Mesothelial cell of epicardium (in vitro differentiated cells): ENCODE measurements at regions not wholly inside any gene's neighbourhood (a gene's known extent, or its start where the extent isn't known, plus 50 kb on each side); places are given as distances from the start of the nearest gene placed in this dataset.
"Not testable (repeated sequence)": the region's sequence is repeated elsewhere in the genome, so short reads cannot be mapped to it uniquely, and the experiment has no call there.

Experiments
- DNase-seq, 2 experiments: peaks; one replicate each; pipeline ENCODE4 v3.0.0; 2021; ENCODE audit warnings: low spot score in 2 of 2; ENCODE audit not compliant: unreplicated experiment in 2 of 2
- H3K27ac Mint-ChIP-seq: 2 replicates; pipeline ENCODE4 v1.8.0; 2021; ENCODE audit warnings: mixed read lengths
- H3K27me3 Mint-ChIP-seq: 2 replicates; pipeline ENCODE4 v1.8.0; 2021; ENCODE audit warnings: low read depth, mixed read lengths
- H3K36me3 Mint-ChIP-seq: 2 replicates; pipeline ENCODE4 v1.8.0; 2021; ENCODE audit warnings: mixed read lengths
- H3K4me1 Mint-ChIP-seq: 2 replicates; pipeline ENCODE4 v1.8.0; 2021; ENCODE audit warnings: mixed read lengths
- H3K4me3 Mint-ChIP-seq: 2 replicates; pipeline ENCODE4 v1.8.0; 2021; ENCODE audit warnings: mild to moderate bottlenecking, moderate library complexity, mixed read lengths
- H3K9me3 Mint-ChIP-seq: 2 replicates; pipeline ENCODE4 v1.8.0; 2021; ENCODE audit warnings: mixed read lengths
- TF ChIP-seq, protein P1 (sequence below): fragments of 200-600 bp; sonication (generic); IDR thresholded peaks from one replicate; pipeline ENCODE4 v1.5.0; 2021; ENCODE audit warnings: antibody characterized with exemption; ENCODE audit not compliant: unreplicated experiment

- Mint-ChIP-seq H3K27me3 (no peaks in the 10 kb centered on the region), H3K4me1 (peaks cover 15% of the 10 kb centered on the region), H3K4me3 (no peak overlapping the region), H3K27ac (no peak overlapping the region), H3K9me3 (no peaks in the 10 kb centered on the region), H3K36me3 (no peaks in the 10 kb centered on the region)
- TF ChIP-seq, protein P1, sequence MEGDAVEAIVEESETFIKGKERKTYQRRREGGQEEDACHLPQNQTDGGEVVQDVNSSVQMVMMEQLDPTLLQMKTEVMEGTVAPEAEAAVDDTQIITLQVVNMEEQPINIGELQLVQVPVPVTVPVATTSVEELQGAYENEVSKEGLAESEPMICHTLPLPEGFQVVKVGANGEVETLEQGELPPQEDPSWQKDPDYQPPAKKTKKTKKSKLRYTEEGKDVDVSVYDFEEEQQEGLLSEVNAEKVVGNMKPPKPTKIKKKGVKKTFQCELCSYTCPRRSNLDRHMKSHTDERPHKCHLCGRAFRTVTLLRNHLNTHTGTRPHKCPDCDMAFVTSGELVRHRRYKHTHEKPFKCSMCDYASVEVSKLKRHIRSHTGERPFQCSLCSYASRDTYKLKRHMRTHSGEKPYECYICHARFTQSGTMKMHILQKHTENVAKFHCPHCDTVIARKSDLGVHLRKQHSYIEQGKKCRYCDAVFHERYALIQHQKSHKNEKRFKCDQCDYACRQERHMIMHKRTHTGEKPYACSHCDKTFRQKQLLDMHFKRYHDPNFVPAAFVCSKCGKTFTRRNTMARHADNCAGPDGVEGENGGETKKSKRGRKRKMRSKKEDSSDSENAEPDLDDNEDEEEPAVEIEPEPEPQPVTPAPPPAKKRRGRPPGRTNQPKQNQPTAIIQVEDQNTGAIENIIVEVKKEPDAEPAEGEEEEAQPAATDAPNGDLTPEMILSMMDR: no peak
- no peak for DNase-seq
Measured at GRCh38 chr20:53646550-53646949, 52.9 kb upstream of the ZNF217 start.

GRCh38 chr20:53645582-53645897 lies 51.9 kb upstream of the ZNF217 start:
- H3K27ac Mint-ChIP-seq: no peak overlapping the region
- no peaks in the 10 kb centered on the region for H3K27me3 Mint-ChIP-seq

DNA sequence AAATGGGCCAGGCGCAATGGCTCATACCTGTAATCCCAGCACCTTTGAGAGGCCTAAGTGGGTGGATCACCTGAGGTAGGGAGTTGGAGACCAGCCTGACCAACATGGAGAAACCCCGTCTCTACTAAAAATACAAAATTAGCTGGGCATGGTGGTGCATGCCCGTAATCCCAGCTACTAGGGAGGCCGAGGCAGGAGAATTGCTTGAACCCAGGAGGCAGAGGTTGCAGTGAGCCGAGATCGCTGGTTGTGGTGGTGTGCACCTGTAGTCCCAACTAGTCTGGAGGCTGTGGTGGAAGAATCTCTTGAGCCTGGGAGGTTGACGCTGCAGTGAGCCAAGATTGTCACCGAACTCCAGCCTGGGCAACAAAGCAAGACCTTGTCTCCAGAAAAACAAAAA lies 50.5 kb upstream of the ZNF217 start:
- peaks cover 15% of the 10 kb centered on the region for H3K4me1 Mint-ChIP-seq
- H3K36me3 Mint-ChIP-seq, H3K27ac Mint-ChIP-seq, H3K9me3 Mint-ChIP-seq, H3K27me3 Mint-ChIP-seq, DNase-seq, H3K4me3 Mint-ChIP-seq: not testable (repeated sequence)

More at GRCh38 chr20:53645582-53645897, 51.9 kb upstream of the ZNF217 start:
- Mint-ChIP-seq H3K9me3 (no peaks in the 10 kb centered on the region), H3K4me1 (peaks cover 15% of the 10 kb centered on the region), H3K4me3 (no peak overlapping the region), H3K36me3 (no peaks in the 10 kb centered on the region)
- TF ChIP-seq, protein P1: no peak
- DNase-seq: no peak
